Loucy (cell line): ENCODE measurements at regions not wholly inside any gene's neighbourhood (a gene's known extent, or its start where the extent isn't known, plus 50 kb on each side); places are given as distances from the start of the nearest gene placed in this dataset.

Experiments
- CTCF ChIP-seq: fragments of 200-600 bp; sonication (generic); conservative IDR thresholded peaks from 2 replicates; pipeline ENCODE4 v1.5.1; 2014; ENCODE audit warnings: mild to moderate bottlenecking, antibody characterized with exemption, low read length
- EZH2phosphoT487 ChIP-seq: fragments of 200-600 bp; IDR thresholded peaks from 2 replicates; pipeline ENCODE4 v1.6.1; 2018; ENCODE audit warnings: antibody characterized with exemption, mild to moderate bottlenecking, moderate library complexity, borderline replicate concordance

- no peak for TF ChIP-seq CTCF
- TF ChIP-seq EZH2phosphoT487, result no peak
Measured at GRCh38 chr6:67886840-67887292, 748.2 kb upstream of the ADGRB3 start.
